ENCODE measurements at regions not wholly inside any gene's neighbourhood (a gene's known extent, or its start where the extent isn't known, plus 50 kb on each side); places are given as distances from the start of the nearest gene placed in this dataset.
"Not testable (repeated sequence)": the region's sequence is repeated elsewhere in the genome, so short reads cannot be mapped to it uniquely, and the experiment has no call there.

GRCh38 chr9:89841456-89841855 lies 236.6 kb downstream of the GADD45G start:
- no peak for DNase-seq

DNA sequence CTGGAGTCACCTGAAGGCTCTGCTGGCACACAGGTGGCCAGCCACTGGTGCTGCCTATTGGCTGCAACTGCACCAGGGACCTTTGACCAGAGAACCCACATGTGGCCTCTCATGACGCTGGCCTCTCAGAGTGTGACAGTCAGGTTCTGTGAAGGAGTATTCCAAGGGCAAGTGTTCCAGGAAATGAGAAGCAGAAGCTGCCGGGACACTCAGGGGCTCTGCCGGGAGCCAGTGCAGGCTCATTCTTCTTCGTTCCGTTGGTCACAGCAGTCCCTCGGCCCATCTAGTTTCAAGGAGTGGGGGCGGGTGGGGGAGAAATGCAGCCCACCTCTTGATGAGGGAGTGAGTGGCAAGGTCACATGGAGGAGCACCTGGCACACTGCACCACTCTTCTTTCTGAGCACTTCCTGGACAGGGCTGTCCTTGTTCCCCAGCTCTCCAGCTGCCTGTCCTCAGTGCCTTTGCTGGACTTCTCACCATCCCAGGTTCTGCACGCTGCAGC lies 237.5 kb downstream of the GADD45G start:
- no peak for DNase-seq

- DNase-seq, result no peak
Measured at GRCh38 chr9:89843074-89843473, 238.3 kb downstream of the GADD45G start.

- DNase-seq, result peak; percentile 46
Measured at GRCh38 chr9:89843591-89843990, 238.8 kb downstream of the GADD45G start.

DNA sequence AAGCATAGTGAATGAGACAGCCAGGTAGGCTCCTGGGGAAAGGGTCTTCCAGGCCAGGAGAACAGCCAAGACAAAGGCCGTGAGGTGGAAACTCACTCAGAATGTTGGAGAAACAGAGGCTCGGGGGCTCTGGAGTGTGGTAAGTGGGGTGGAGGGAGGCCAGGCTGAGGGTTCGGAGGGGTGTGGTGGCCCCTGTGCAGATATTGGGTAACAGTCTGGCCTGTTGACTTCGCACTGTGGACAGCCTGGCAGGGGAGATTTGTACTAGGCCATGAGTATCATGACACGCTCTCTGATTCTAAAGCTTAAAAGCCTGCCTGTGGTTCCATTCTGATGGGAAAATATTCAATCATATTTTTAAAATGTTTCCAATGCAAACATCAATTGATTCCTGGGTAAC lies 239.3 kb downstream of the GADD45G start:
- no peak for DNase-seq

GRCh38 chr9:89844535-89844934 lies 239.7 kb downstream of the GADD45G start:
- DNase-seq, result no peak

GRCh38 chr9:89845321-89845720 lies 240.5 kb downstream of the GADD45G start:
- no peak for DNase-seq

GRCh38 chr9:89845862-89846261 lies 241.1 kb downstream of the GADD45G start:
- no peak for DNase-seq

GRCh38 chr9:89848060-89849040 lies 243.5 kb downstream of the GADD45G start:
- DNase-seq, result no peak

DNA sequence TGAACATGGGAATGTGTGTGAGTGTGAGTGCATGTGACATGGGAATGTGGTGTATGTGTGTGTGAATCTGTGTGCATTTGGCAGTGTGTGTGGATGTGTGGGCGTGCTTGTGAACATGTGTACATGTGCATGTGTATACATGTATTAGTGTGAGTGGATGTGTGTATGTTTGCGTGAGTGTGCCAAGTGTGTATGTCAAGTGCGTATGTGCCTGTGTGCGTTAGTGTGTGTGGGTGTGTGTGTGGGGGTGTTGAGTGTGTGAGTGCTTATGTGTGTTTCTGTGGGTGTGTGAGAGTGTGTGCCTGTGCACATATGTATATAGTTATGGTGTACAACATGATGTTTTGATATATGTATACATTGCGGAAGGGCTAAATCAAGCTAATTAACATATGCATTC lies 244.3 kb downstream of the GADD45G start:
- DNase-seq, result no peak

- DNase-seq, result no peak
Measured at GRCh38 chr9:89850153-89850552, 245.3 kb downstream of the GADD45G start.

DNA sequence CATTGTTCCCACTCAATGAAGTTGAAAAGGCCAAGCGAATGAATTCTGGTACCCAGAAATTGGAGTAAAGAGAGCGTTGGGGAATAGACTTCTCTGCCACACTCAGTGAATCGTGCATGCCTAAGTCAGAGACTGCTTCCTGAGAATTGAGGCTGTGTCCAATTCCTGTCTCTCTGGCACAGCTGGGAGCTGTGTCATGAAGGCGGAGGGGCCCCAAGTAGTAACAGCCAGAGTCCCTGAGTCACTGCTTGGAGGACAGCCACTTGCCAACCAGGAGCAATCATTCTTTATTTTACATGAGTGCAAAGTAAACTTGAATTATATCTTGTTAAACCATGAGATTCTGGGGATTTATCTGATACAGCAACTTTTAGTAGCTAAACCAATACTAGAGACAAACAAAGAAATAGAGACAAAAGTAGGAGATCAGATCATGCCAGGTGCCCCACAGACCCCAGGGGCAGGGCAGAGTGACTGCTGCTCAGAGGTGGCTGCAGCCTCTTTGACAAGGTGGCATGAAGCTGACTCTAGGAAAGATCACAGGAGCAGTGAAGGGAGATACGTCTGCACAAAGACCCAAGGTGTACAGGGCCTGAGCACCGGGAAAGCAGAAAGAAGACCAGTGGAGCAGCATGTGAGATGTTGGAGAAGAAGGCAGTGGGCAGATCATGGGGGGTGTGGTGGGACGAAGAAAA lies 246.0 kb downstream of the GADD45G start:
- peak; percentile 82 for DNase-seq

DNA sequence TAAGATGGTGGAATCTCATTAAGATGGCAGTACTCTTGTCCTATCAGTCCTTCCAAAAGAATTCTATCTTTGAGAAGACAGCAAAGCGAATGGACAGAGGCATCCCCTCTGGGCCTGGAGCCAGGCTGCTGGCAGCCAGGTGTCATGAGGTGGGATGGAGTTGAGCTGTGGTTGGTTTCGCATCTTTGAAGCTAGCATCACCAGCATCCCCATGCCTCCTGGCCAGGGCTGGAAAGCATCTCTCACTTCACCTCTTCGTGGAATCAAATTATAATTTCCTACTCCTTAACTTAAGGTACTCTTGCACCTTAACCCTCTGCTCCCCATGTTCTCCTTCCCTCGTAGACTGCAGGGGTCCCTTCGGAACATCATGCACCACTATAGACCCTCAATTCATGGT lies 248.3 kb downstream of the GADD45G start:
- DNase-seq, result no peak

DNA sequence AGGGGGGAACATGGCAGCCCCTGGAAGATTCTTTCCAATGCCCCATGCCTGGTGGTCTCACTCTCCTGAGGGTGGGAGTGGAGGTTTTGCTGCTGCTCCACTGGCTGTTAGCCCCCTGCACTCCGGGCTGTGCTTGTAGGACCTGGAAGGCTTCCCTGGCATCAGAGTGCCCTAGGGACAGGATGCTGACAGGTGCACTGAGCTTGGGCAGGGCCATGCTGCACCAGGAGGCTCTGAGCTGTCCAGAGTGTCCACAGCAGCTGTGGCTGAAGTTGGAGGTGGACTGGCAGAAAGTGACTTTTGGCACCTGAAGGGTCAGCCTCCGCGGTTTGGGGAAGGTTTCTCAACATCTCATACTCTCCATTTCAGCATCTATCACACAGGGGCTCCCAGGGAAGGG lies 249.1 kb downstream of the GADD45G start:
- no peak for DNase-seq

DNA sequence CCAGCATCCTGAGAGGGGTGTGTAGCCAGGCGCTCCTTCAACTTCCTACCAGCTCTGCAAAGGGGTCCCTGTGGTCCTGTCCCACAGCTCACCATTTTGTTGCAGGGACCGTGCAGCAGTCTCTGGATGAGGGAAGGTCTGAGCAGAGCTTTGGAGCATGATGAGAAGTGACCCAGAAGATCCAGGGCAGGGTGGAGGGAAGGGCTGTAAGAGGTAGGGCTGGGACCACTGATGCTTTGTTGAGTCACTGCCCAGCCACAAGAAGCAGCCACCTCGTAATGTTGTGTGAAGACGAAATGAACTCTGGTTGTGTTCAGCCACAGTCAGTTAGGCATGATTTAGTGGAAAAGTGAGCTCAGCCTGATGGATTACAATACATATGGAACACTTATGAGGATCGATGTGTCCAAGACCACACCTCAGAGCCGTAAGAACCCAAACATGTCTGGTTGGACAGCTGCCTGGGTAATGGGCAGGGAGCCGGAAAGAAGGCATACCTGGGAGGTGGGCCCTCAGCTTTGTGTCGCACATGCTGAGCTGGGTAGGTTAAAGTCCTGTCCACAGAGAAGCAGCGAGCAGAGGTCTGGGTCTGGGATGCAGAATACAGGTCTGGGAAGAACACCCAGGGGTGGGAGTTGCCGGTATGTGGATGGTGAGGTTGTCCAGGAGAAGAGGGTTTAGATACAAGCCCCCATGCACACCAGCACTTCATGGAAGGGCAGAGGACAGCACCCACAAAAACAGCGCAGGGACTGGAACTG lies 250.1 kb downstream of the GADD45G start:
- no peak for DNase-seq

GRCh38 chr9:89856296-89856695 lies 251.5 kb downstream of the GADD45G start:
- DNase-seq, result not testable (repeated sequence)

GRCh38 chr9:89856950-89857349 lies 252.1 kb downstream of the GADD45G start:
- not testable (repeated sequence) for DNase-seq

DNA sequence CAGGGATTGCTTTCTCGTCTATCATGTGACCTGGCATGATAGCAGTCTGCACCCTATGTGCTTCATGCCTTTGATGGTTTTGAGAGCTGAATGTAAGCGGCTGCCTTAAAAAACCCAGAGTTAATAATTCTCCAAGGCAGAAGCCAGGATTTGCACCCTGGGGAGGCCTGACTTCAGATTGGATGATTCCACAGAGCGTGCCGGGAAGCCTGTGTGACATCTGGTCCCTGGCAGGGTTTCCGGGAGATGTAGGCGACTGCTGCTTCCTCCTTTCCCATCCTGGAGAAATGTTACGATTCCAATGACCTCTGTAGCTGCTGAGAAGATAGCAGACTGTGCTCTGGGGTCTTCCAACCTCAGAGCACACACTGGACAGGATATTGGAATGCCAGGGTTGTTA lies 255.0 kb downstream of the GADD45G start:
- not testable (repeated sequence) for DNase-seq

- not testable (repeated sequence) for DNase-seq
Measured at GRCh38 chr9:89861371-89861770, 256.6 kb downstream of the GADD45G start.

- no peak for DNase-seq
Measured at GRCh38 chr9:89862316-89862715, 257.5 kb downstream of the GADD45G start.

DNA sequence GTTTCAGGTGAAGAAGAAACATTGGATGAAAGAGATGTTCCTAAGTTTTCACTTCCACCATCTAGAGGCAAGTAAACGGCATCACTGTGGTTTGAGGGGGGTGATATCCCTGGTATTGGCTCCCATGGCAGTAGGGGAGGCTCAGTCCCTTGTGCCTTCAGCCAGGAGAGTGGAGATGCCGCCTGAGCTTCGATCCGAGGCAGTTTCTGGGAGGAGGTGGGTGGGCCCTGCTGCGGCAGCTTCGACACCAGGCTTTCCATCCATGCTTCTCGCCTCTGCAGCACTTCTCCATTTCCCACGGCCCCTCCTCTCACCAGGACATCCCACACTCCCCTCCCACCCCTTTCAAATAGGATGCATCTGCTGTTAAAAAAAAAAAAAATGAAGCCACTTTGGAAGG lies 258.3 kb downstream of the GADD45G start:
- DNase-seq, result no peak

DNA sequence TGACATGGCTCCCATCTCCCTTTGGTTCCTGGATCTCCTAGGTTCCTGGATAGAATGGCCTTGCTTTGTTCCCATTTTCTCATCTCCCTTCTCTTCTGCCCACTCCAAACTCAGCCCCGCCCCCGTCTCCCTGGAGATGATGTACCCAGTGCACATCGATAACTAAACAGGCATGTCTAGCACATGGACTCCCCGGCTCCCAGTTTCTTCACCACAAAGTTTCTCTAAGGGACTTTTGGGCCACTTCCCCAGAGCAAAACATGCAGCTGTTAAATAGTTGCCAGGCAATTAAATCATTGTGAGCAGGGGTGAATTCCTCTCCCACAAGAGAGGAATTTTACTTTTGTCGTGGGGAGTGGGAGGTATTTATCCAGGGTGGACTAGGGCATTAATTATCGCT lies 259.0 kb downstream of the GADD45G start:
- DNase-seq, result no peak

DNA sequence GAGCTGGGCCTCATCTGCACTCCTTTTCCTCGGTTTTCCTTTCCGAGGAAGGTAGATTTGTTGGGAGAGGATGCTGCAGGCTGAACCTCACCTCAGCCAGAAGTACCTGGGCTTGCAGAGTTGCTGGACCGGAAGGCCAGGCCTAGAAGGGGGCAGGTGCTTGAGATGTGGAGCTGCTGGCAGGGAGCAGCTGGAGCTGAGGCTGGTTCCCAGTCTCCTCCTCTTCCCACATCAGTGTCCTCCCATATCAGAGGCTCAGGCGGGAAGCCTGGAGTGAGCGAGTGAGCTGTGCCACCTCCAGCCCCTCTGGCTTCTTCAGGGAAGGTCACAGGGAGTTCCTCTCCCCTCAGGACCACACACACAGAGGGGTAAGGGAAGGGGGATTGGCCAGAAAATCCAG lies 259.4 kb downstream of the GADD45G start:
- DNase-seq, result no peak
